HEK293 (cell line): ENCODE measurements at regions not wholly inside any gene's neighbourhood (a gene's known extent, or its start where the extent isn't known, plus 50 kb on each side); places are given as distances from the start of the nearest gene placed in this dataset.
A peak's percentile ranks its signal among the peaks of the same experiment; 100 is the strongest.

Experiments used
- CTCF ChIA-PET: fragments of 350-600 bp; formaldehyde crosslinking; extraction: SDS; loops from one replicate; lab custom pipeline; 2021; ENCODE audit warnings: antibody characterized with exemption; lab: Yijun Ruan, JAX
- POLR2A ChIA-PET: fragments of 300-600 bp; formaldehyde crosslinking; extraction: SDS; loops from one replicate; lab custom pipeline; 2020; ENCODE audit warnings: antibody characterized with exemption, inconsistent platforms; lab: Yijun Ruan, JAX
- H3K27ac ChIP-seq: fragments of 200-500 bp; sonication (Bioruptor generic); 2 replicates; pipeline ENCODE4 v1.5.1; 2014; ENCODE audit warnings: low read depth, low read length, control low read depth, inconsistent platforms; ENCODE audit errors: extremely low read depth
- H3K36me3 ChIP-seq, 2 experiments: fragments of 200-500 bp in 1 of 2; sonication (Bioruptor generic) in 1 of 2; 1 replicate in 1 of 2; 2 replicates in 1 of 2; pipeline ENCODE4 v1.5.1; 2014 to 2017; ENCODE audit warnings: inconsistent platforms in 2 of 2, low read length in 2 of 2; ENCODE audit not compliant: control insufficient read depth in 2 of 2, insufficient read depth in 1 of 2
- H3K4me1 ChIP-seq: fragments of 200-500 bp; sonication (Bioruptor generic); 2 replicates; pipeline ENCODE4 v1.5.1; 2014; ENCODE audit warnings: mild to moderate bottlenecking, low read length, inconsistent platforms; ENCODE audit not compliant: control insufficient read depth, insufficient read depth
- H3K4me3 ChIP-seq: 2 replicates; pipeline ENCODE4 v1.5.1; 2011; ENCODE audit warnings: low read depth, mild to moderate bottlenecking, control low read depth, low read length, moderate library complexity
- H3K9me3 ChIP-seq: fragments of 200-500 bp; sonication (Bioruptor generic); 2 replicates; pipeline ENCODE4 v1.5.1; 2014; ENCODE audit warnings: low read depth, low read length, inconsistent platforms; ENCODE audit not compliant: control insufficient read depth, insufficient read depth
- FEZF1 ChIP-seq: fragments of 450-650 bp; formaldehyde crosslinking; IDR thresholded peaks from 2 replicates; pipeline ENCODE4 v1.5.1; 2016; ENCODE audit warnings: missing biosample characterization, missing genetic modification characterization
- GLI4 ChIP-seq: fragments of 450-650 bp; formaldehyde crosslinking; IDR thresholded peaks from 2 replicates; pipeline ENCODE4 v1.5.1; 2016; ENCODE audit warnings: missing biosample characterization, missing genetic modification characterization
- GLIS1 ChIP-seq: fragments of 450-650 bp; formaldehyde crosslinking; IDR thresholded peaks from 2 replicates; pipeline ENCODE4 v1.5.1; 2016; ENCODE audit warnings: missing biosample characterization, missing genetic modification characterization
- GLIS2 ChIP-seq: fragments of 450-650 bp; formaldehyde crosslinking; IDR thresholded peaks from 2 replicates; pipeline ENCODE4 v1.5.1; 2016; ENCODE audit warnings: missing biosample characterization, missing genetic modification characterization
- REPIN1 ChIP-seq: fragments of 450-650 bp; formaldehyde crosslinking; IDR thresholded peaks from 2 replicates; pipeline ENCODE4 v1.5.1; 2017; ENCODE audit warnings: missing biosample characterization, missing genetic modification characterization, low read depth
- ZBTB10 ChIP-seq: fragments of 450-650 bp; formaldehyde crosslinking; IDR thresholded peaks from 2 replicates; pipeline ENCODE4 v1.5.1; 2016; ENCODE audit warnings: missing biosample characterization, missing genetic modification characterization
- ZBTB21 ChIP-seq: fragments of 450-650 bp; formaldehyde crosslinking; IDR thresholded peaks from 2 replicates; pipeline ENCODE4 v1.5.1; 2017; ENCODE audit warnings: missing biosample characterization, missing genetic modification characterization
- ZBTB48 ChIP-seq: fragments of 450-650 bp; formaldehyde crosslinking; IDR thresholded peaks from 2 replicates; pipeline ENCODE4 v1.5.1; 2016; ENCODE audit warnings: missing biosample characterization, missing genetic modification characterization
- ZFP3 ChIP-seq: fragments of 450-650 bp; formaldehyde crosslinking; IDR thresholded peaks from 2 replicates; pipeline ENCODE4 v1.5.1; 2016; ENCODE audit warnings: low read depth, missing biosample characterization, missing genetic modification characterization
- ZNF112 ChIP-seq: fragments of 450-650 bp; formaldehyde crosslinking; IDR thresholded peaks from 2 replicates; pipeline ENCODE4 v1.5.0; 2017; ENCODE audit warnings: missing biosample characterization, missing genetic modification characterization
- ZNF114 ChIP-seq: fragments of 450-650 bp; formaldehyde crosslinking; IDR thresholded peaks from 2 replicates; pipeline ENCODE4 v1.5.0; 2017; ENCODE audit warnings: missing biosample characterization, missing genetic modification characterization
- ZNF133 ChIP-seq: fragments of 450-650 bp; formaldehyde crosslinking; IDR thresholded peaks from 2 replicates; pipeline ENCODE4 v1.5.1; 2016; ENCODE audit warnings: missing biosample characterization, missing genetic modification characterization
- ZNF138 ChIP-seq: fragments of 450-650 bp; formaldehyde crosslinking; IDR thresholded peaks from 2 replicates; pipeline ENCODE4 v1.5.1; 2016; ENCODE audit warnings: missing biosample characterization, missing genetic modification characterization, borderline replicate concordance
- ZNF214 ChIP-seq: fragments of 450-650 bp; formaldehyde crosslinking; IDR thresholded peaks from 2 replicates; pipeline ENCODE4 v1.5.1; 2017; ENCODE audit warnings: missing biosample characterization, mild to moderate bottlenecking, missing genetic modification characterization, borderline replicate concordance
- ZNF221 ChIP-seq: fragments of 450-650 bp; formaldehyde crosslinking; IDR thresholded peaks from 2 replicates; pipeline ENCODE4 v1.5.1; 2017; ENCODE audit warnings: missing biosample characterization, missing genetic modification characterization, borderline replicate concordance
- ZNF274 ChIP-seq, 2 experiments: fragments of 200-500 bp in 1 of 2; fragments of 450-650 bp in 1 of 2; sonication (Bioruptor generic) in 1 of 2; formaldehyde crosslinking in 1 of 2; IDR thresholded peaks; 2 replicates each; pipeline versions ENCODE4 v1.5.1 to v1.6.1; 2014 to 2016; ENCODE audit warnings: borderline replicate concordance in 1 of 2, inconsistent platforms in 1 of 2, low read length in 1 of 2, missing biosample characterization in 1 of 2, missing genetic modification characterization in 1 of 2
- ZNF596 ChIP-seq: fragments of 450-650 bp; IDR thresholded peaks from 2 replicates; pipeline ENCODE4 v1.5.0; 2018; ENCODE audit warnings: missing biosample characterization, mild to moderate bottlenecking, missing genetic modification characterization, moderate library complexity
- ZNF645 ChIP-seq: fragments of 450-650 bp; formaldehyde crosslinking; IDR thresholded peaks from 2 replicates; pipeline ENCODE4; 2016; ENCODE audit warnings: missing biosample characterization, missing genetic modification characterization
- ZNF658 ChIP-seq: fragments of 450-650 bp; formaldehyde crosslinking; IDR thresholded peaks from 2 replicates; pipeline ENCODE4; 2016; ENCODE audit warnings: missing biosample characterization, missing genetic modification characterization
- ZNF670 ChIP-seq: fragments of 450-650 bp; formaldehyde crosslinking; IDR thresholded peaks from 2 replicates; pipeline ENCODE4 v1.5.1; 2016; ENCODE audit warnings: missing biosample characterization, missing genetic modification characterization, low read depth
- ZNF843 ChIP-seq: fragments of 450-650 bp; formaldehyde crosslinking; IDR thresholded peaks from 2 replicates; pipeline ENCODE4 v1.5.1; 2016; ENCODE audit warnings: missing biosample characterization, missing genetic modification characterization
- TF ChIP-seq, protein P1 (sequence below): fragments of 450-650 bp; formaldehyde crosslinking; IDR thresholded peaks from 2 replicates; pipeline ENCODE4 v1.5.1; 2017; ENCODE audit warnings: missing biosample characterization, missing genetic modification characterization
- TF ChIP-seq, protein P2 (sequence below): fragments of 450-650 bp; formaldehyde crosslinking; IDR thresholded peaks from 2 replicates; pipeline ENCODE4 v1.5.1; 2016; ENCODE audit warnings: missing biosample characterization, missing genetic modification characterization
- TF ChIP-seq, protein P3 (sequence below): fragments of 450-650 bp; formaldehyde crosslinking; IDR thresholded peaks from 2 replicates; pipeline ENCODE4 v1.5.1; 2017; ENCODE audit warnings: missing biosample characterization, mild to moderate bottlenecking, missing genetic modification characterization, moderate library complexity
- TF ChIP-seq, protein P4 (sequence below): fragments of 450-650 bp; formaldehyde crosslinking; IDR thresholded peaks from 2 replicates; pipeline ENCODE4 v1.5.1; 2016; ENCODE audit warnings: missing biosample characterization, missing genetic modification characterization

- POLR2A ChIA-PET = no interaction called here
- Histone ChIP-seq H3K36me3 (no peaks in the 10 kb centered on the region), H3K4me3 (no peak overlapping the region), H3K27ac (no peak overlapping the region), H3K4me1 (no peaks in the 10 kb centered on the region), H3K9me3 (no peaks in the 10 kb centered on the region)
- TF ChIP-seq, protein P1, sequence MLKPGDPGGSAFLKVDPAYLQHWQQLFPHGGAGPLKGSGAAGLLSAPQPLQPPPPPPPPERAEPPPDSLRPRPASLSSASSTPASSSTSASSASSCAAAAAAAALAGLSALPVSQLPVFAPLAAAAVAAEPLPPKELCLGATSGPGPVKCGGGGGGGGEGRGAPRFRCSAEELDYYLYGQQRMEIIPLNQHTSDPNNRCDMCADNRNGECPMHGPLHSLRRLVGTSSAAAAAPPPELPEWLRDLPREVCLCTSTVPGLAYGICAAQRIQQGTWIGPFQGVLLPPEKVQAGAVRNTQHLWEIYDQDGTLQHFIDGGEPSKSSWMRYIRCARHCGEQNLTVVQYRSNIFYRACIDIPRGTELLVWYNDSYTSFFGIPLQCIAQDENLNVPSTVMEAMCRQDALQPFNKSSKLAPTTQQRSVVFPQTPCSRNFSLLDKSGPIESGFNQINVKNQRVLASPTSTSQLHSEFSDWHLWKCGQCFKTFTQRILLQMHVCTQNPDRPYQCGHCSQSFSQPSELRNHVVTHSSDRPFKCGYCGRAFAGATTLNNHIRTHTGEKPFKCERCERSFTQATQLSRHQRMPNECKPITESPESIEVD (tag by site-specific recombination) = peak; percentile 59
- TF ChIP-seq ZBTB48 (no peak), ZNF596 (tag by site-specific recombination) (no peak), GLIS1 (peak; percentile 24; the same call in 1 of the 2 replicates), REPIN1 (tag by site-specific recombination) (no peak), ZNF274 (IDR thresholded peaks at IDR 0.05; ENCODE audit: low read length) (no peak), ZNF274 (tag by site-specific recombination; IDR thresholded peaks at IDR 0.05; ENCODE audit: borderline replicate concordance) (no peak), FEZF1 (tag by site-specific recombination) (peak; percentile 82)
- CTCF ChIA-PET = no interaction called here
Observed at GRCh38 chr5:52638732-52639131, 149.0 kb upstream of the ITGA1 start.

DNA sequence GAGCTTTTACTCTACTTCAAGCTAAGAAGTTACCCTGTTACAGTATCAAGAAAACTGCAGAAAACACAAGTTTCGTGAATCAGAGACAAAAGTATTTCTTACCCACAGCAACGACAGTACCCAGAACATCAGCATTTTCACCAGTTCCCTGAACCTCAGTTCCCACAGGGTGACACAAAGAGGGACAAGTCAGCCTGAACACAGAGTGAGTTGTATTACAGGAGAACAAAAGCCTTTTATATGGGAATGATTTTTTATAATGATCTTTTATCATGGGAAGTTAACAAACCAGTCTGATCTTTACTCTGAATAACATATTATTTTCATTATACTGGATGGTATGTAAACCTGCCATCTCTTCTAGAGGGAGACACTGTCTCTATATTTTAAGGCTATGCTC lies 139.0 kb upstream of the ITGA1 start:
- POLR2A ChIA-PET = no interaction called here
- no peaks in the 10 kb centered on the region for H3K9me3 ChIP-seq
- H3K4me1 ChIP-seq = no peaks in the 10 kb centered on the region
- CTCF ChIA-PET = interaction anchor here (0.6 kb wide), 1 partner anchor 1985 kb away, joined by 3 read pairs; no protein-coding TSS in a partner anchor
- TF ChIP-seq GLIS2 = no peak
- TF ChIP-seq, protein P2, sequence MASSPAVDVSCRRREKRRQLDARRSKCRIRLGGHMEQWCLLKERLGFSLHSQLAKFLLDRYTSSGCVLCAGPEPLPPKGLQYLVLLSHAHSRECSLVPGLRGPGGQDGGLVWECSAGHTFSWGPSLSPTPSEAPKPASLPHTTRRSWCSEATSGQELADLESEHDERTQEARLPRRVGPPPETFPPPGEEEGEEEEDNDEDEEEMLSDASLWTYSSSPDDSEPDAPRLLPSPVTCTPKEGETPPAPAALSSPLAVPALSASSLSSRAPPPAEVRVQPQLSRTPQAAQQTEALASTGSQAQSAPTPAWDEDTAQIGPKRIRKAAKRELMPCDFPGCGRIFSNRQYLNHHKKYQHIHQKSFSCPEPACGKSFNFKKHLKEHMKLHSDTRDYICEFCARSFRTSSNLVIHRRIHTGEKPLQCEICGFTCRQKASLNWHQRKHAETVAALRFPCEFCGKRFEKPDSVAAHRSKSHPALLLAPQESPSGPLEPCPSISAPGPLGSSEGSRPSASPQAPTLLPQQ (tag by site-specific recombination) = no peak
- TF ChIP-seq ZNF138 (tag by site-specific recombination) = no peak
- no peak for TF ChIP-seq ZNF658
- TF ChIP-seq ZNF221 (tag by site-specific recombination) = no peak
- no peak for TF ChIP-seq ZNF670 (tag by site-specific recombination)
- TF ChIP-seq ZNF214 = no peak
- TF ChIP-seq ZNF645 = no peak
- no peak for TF ChIP-seq ZNF843 (tag by site-specific recombination)
- TF ChIP-seq, protein P3, sequence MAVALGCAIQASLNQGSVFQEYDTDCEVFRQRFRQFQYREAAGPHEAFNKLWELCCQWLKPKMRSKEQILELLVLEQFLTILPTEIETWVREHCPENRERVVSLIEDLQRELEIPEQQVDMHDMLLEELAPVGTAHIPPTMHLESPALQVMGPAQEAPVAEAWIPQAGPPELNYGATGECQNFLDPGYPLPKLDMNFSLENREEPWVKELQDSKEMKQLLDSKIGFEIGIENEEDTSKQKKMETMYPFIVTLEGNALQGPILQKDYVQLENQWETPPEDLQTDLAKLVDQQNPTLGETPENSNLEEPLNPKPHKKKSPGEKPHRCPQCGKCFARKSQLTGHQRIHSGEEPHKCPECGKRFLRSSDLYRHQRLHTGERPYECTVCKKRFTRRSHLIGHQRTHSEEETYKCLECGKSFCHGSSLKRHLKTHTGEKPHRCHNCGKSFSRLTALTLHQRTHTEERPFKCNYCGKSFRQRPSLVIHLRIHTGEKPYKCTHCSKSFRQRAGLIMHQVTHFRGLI (tag by site-specific recombination) = no peak
- TF ChIP-seq, protein P4, sequence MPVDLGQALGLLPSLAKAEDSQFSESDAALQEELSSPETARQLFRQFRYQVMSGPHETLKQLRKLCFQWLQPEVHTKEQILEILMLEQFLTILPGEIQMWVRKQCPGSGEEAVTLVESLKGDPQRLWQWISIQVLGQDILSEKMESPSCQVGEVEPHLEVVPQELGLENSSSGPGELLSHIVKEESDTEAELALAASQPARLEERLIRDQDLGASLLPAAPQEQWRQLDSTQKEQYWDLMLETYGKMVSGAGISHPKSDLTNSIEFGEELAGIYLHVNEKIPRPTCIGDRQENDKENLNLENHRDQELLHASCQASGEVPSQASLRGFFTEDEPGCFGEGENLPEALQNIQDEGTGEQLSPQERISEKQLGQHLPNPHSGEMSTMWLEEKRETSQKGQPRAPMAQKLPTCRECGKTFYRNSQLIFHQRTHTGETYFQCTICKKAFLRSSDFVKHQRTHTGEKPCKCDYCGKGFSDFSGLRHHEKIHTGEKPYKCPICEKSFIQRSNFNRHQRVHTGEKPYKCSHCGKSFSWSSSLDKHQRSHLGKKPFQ = no peak
- TF ChIP-seq ZNF114 = no peak
- TF ChIP-seq ZBTB10 (tag by site-specific recombination) = no peak
- no peak for TF ChIP-seq ZBTB21
- TF ChIP-seq ZNF112 = no peak
- no peak for TF ChIP-seq ZFP3 (tag by site-specific recombination)
- TF ChIP-seq GLI4 (tag by site-specific recombination) = no peak
- no peak for TF ChIP-seq ZNF133 (tag by site-specific recombination)
- no peak overlapping the region for H3K27ac ChIP-seq
- no peaks in the 10 kb centered on the region for H3K36me3 ChIP-seq
- no peak overlapping the region for H3K4me3 ChIP-seq
